A549 (cell line): ENCODE measurements at regions not wholly inside any gene's neighbourhood (a gene's known extent, or its start where the extent isn't known, plus 50 kb on each side); places are given as distances from the start of the nearest gene placed in this dataset.

Experiments
- ATAC-seq, 2 experiments: fragments of 200-7000 bp in 1 of 2; fragments of >200 bp in 1 of 2; cut with Nextera tagmentation in 1 of 2; cut with Tn5 transposase in 1 of 2; 3 replicates each; pipeline versions ENCODE4 v1.8.0 to v1.9.1; 2018 to 2020; ENCODE audit warnings: mild to moderate bottlenecking in 1 of 2, moderate library complexity in 1 of 2
- CTCF ChIA-PET: fragments of 300-600 bp; sonication (Branson Sonifier 250); formaldehyde crosslinking; extraction: SDS; loops from one replicate; lab custom pipeline; 2021; ENCODE audit warnings: antibody characterized with exemption, inconsistent platforms; lab: Yijun Ruan, JAX
- POLR2A ChIA-PET: fragments of 350-600 bp; formaldehyde crosslinking; extraction: SDS; loops from one replicate; lab custom pipeline; 2021; ENCODE audit warnings: antibody characterized with exemption, inconsistent platforms; lab: Yijun Ruan, JAX
- DNase-seq, 2 experiments: peaks; one replicate each; pipeline versions ENCODE4 v3.0.0 to v3.0.0-alpha.2; 2011 to 2016; ENCODE audit warnings: low read depth in 1 of 2, low spot score in 1 of 2
- FAIRE-seq: peaks from 2 replicates; lab custom pipeline; 2011; peaks lifted over from hg19 to GRCh38; lab: Jason Lieb, UNC
- H3K27ac ChIP-seq, 2 experiments: fragments of >200 bp; sonication (Bioruptor Twin); formaldehyde crosslinking; 3 replicates each; pipeline ENCODE4 v1.5.1; 2016 to 2017
- H3K4me1 ChIP-seq: fragments of >200 bp; sonication (Bioruptor Twin); formaldehyde crosslinking; 3 replicates; pipeline ENCODE4 v1.6.1; 2016
- H3K4me2 ChIP-seq: fragments of >200 bp; sonication (Bioruptor Twin); formaldehyde crosslinking; 3 replicates; pipeline ENCODE4 v1.6.1; 2016
- H3K4me3 ChIP-seq: fragments of >200 bp; sonication (Bioruptor Twin); formaldehyde crosslinking; 3 replicates; pipeline ENCODE4 v1.5.1; 2016
- H3K9me3 ChIP-seq: fragments of >200 bp; sonication (Bioruptor Twin); formaldehyde crosslinking; 3 replicates; pipeline ENCODE4 v1.6.1; 2016
- CBX8 ChIP-seq: fragments of 200-600 bp; sonication (generic); IDR thresholded peaks from 2 replicates; pipeline ENCODE4 v1.6.1; 2016
- CEBPB ChIP-seq, 2 experiments: fragments of >200 bp in 1 of 2; sonication (Bioruptor Twin) in 1 of 2; formaldehyde crosslinking in 1 of 2; IDR thresholded peaks; 2 replicates each; pipeline ENCODE4 v1.6.1; 2012 to 2016
- CHD2 ChIP-seq: fragments of 150-350 bp; IDR thresholded peaks from 2 replicates; pipeline ENCODE4 v1.6.1; 2014; ENCODE audit warnings: low read length; ENCODE audit not compliant: partially characterized antibody
- EHF ChIP-seq: fragments of 250-450 bp; sonication (Bioruptor Pico); IDR thresholded peaks from 2 replicates; pipeline ENCODE4 v1.5.0; 2020; ENCODE audit warnings: mild to moderate bottlenecking
- EHMT2 ChIP-seq: fragments of 200-600 bp; sonication (generic); IDR thresholded peaks from 2 replicates; pipeline ENCODE4 v1.6.1; 2016; ENCODE audit warnings: antibody characterized with exemption, low read depth, mild to moderate bottlenecking, moderate library complexity
- FOXS1 ChIP-seq: fragments of 250-450 bp; sonication (Bioruptor Pico); IDR thresholded peaks from 2 replicates; pipeline ENCODE4 v1.5.0; 2020; ENCODE audit warnings: mild to moderate bottlenecking, moderate library complexity
- HDAC2 ChIP-seq: fragments of 200-600 bp; sonication (generic); IDR thresholded peaks from 2 replicates; pipeline ENCODE4 v1.6.1; 2016
- HEYL ChIP-seq: fragments of 250-450 bp; sonication (Bioruptor Pico); IDR thresholded peaks from 2 replicates; pipeline ENCODE4 v1.8.0; 2021; ENCODE audit warnings: mild to moderate bottlenecking, moderate library complexity
- HOXA7 ChIP-seq: fragments of 250-450 bp; sonication (Bioruptor Pico); IDR thresholded peaks from 2 replicates; pipeline ENCODE4 v1.5.0; 2020; ENCODE audit warnings: mild to moderate bottlenecking, moderate library complexity
- HOXB5 ChIP-seq: fragments of 250-450 bp; sonication (Bioruptor Pico); IDR thresholded peaks from 2 replicates; pipeline ENCODE4 v1.5.0; 2020; ENCODE audit warnings: mild to moderate bottlenecking, moderate library complexity
- KDM1A ChIP-seq: fragments of 200-600 bp; sonication (generic); IDR thresholded peaks from 2 replicates; pipeline ENCODE4 v1.6.1; 2016; ENCODE audit warnings: low read depth, mild to moderate bottlenecking
- NFE2L2 ChIP-seq: fragments of 150-350 bp; conservative IDR thresholded peaks from 2 replicates; pipeline ENCODE4 v1.6.1; 2014; ENCODE audit warnings: low read length
- NPAS2 ChIP-seq: fragments of 250-450 bp; sonication (Bioruptor Pico); IDR thresholded peaks from 2 replicates; pipeline ENCODE4 v1.8.0; 2022; ENCODE audit warnings: mild to moderate bottlenecking, moderate library complexity, borderline replicate concordance
- PHF8 ChIP-seq: fragments of 200-600 bp; sonication (generic); IDR thresholded peaks from 2 replicates; pipeline ENCODE4 v1.6.1; 2016; ENCODE audit warnings: low read depth, mild to moderate bottlenecking, antibody characterized with exemption, moderate library complexity, borderline replicate concordance
- SREBF2 ChIP-seq: fragments of 450-650 bp; IDR thresholded peaks from 2 replicates; pipeline ENCODE4 v1.6.1; 2014; ENCODE audit warnings: mild to moderate bottlenecking, moderate library complexity
- TFCP2L1 ChIP-seq: fragments of 250-450 bp; sonication (Bioruptor Pico); IDR thresholded peaks from 2 replicates; pipeline ENCODE4 v1.5.0; 2021; ENCODE audit warnings: mild to moderate bottlenecking
- ZC3H11A ChIP-seq: fragments of 450-650 bp; IDR thresholded peaks from 2 replicates; pipeline ENCODE4 v1.6.1; 2014; ENCODE audit warnings: antibody characterized with exemption, mild to moderate bottlenecking
- ZFP36 ChIP-seq: fragments of 450-650 bp; IDR thresholded peaks from 2 replicates; pipeline ENCODE4 v1.6.1; 2014; ENCODE audit warnings: borderline replicate concordance; ENCODE audit not compliant: partially characterized antibody
- ZNF302 ChIP-seq: fragments of 250-450 bp; sonication (Bioruptor Pico); IDR thresholded peaks from 2 replicates; pipeline ENCODE4 v1.9.0; 2021; ENCODE audit warnings: inconsistent platforms, mild to moderate bottlenecking, moderate library complexity
- WGBS: methylation state at CpG from one replicate; pipeline ENCODE4 v1.1.6; 2017; ENCODE audit errors: missing lambda C conversion rate; 5-methylcytosine and 5-hydroxymethylcytosine counted together
- TF ChIP-seq, protein P1 (sequence below): fragments of 450-650 bp; IDR thresholded peaks from 2 replicates; pipeline ENCODE4 v1.6.1; 2014; ENCODE audit warnings: antibody characterized with exemption
- TF ChIP-seq, protein P2 (sequence below): IDR thresholded peaks from 2 replicates; pipeline ENCODE4 v1.6.1; 2012; ENCODE audit warnings: low read depth, borderline replicate concordance
- TF ChIP-seq, protein P3 (sequence below): fragments of >200 bp; sonication (Bioruptor Twin); formaldehyde crosslinking; IDR thresholded peaks from 3 replicates; pipeline ENCODE4 v1.6.1; 2016
- TF ChIP-seq, protein P4 (sequence below): IDR thresholded peaks from 2 replicates; pipeline ENCODE4 v1.6.1; 2012

DNA sequence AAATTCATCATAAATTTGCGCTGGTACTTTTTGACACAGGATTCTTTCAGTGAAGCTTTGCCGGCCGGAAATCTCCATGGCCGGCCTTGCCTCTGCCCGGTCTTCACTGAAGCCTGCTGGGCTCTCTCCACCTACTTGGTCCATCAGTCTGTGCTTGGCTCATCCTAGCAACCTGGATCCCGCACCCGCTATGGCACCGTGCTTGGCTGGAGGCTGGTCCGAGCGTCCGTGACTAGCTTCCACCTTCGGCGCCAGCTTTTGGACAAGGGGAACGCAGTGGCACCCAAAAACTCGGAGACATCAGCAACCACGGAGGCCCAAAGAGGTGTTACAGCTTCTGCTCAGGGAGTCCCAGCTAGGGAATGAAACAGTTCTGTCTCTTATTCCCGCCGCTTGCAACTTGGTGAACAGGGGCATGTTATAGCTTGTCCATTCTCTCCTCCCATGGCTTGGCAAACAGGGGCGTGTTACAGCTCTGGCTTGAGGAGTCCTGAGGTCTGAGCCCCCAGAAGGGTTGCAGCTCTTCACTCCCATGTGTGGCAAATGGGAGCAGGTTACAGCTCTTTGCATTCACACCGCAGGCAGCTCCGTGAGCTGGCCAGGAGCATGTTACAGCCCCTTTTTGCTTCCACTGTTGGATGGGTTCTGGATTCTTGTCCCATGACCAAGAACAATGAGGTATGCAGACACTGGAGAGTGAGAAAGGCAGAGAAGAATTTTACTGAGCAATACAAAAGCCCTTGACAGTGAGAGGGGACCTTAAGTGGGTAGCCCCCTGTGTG, 204.2 kb downstream of the DIPK2A start (continued):
- TF ChIP-seq FOXS1 (CRISPR knock-in tag) (no peak), HEYL (CRISPR knock-in tag) (no peak)

DNA sequence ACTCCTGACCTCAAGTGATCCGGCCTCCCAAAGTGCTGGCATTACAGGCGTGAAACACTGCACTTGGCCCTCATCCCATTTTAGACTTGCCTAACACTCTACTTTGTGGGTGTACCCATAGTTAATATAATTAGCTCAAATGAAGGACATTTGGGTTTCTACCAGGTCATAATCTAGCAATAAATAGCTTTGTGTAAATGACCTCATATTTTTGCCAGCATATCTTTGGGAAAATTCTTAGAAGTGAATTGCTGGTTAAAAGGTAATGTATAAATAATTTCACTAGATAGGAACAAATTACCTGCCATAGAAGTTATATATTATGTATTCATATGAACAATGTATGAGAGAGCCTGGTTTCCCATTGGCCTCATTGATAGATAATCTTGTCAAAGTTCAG, 206.0 kb downstream of the DIPK2A start:
- Histone ChIP-seq H3K4me3 (no peak overlapping the region), H3K4me2 (no peak overlapping the region), H3K9me3 (no peaks in the 10 kb centered on the region), H3K4me1 (no peaks in the 10 kb centered on the region), H3K27ac (no peak overlapping the region)
- ChIA-PET POLR2A (no interaction called here), CTCF (no interaction called here)
- TF ChIP-seq SREBF2: no peak
- TF ChIP-seq ZFP36: no peak
- no peak for TF ChIP-seq PHF8
- TF ChIP-seq, protein P1, sequence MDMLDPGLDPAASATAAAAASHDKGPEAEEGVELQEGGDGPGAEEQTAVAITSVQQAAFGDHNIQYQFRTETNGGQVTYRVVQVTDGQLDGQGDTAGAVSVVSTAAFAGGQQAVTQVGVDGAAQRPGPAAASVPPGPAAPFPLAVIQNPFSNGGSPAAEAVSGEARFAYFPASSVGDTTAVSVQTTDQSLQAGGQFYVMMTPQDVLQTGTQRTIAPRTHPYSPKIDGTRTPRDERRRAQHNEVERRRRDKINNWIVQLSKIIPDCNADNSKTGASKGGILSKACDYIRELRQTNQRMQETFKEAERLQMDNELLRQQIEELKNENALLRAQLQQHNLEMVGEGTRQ: no peak
- no peak for TF ChIP-seq HOXA7 (CRISPR knock-in tag)
- no peak for TF ChIP-seq NFE2L2
- TF ChIP-seq ZNF302 (CRISPR knock-in tag): no peak
- TF ChIP-seq KDM1A: no peak
- TF ChIP-seq, protein P2, sequence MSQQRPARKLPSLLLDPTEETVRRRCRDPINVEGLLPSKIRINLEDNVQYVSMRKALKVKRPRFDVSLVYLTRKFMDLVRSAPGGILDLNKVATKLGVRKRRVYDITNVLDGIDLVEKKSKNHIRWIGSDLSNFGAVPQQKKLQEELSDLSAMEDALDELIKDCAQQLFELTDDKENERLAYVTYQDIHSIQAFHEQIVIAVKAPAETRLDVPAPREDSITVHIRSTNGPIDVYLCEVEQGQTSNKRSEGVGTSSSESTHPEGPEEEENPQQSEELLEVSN: no peak
- no peak for TF ChIP-seq ZC3H11A
- no peak for TF ChIP-seq EHF
- no peak for TF ChIP-seq HDAC2
- TF ChIP-seq NPAS2 (CRISPR knock-in tag): no peak
- no peak for DNase-seq
- WGBS: 67% methylated on average over 2 of the region's 2 CpGs
- ATAC-seq: no peak
- FAIRE-seq: no peak

DNA sequence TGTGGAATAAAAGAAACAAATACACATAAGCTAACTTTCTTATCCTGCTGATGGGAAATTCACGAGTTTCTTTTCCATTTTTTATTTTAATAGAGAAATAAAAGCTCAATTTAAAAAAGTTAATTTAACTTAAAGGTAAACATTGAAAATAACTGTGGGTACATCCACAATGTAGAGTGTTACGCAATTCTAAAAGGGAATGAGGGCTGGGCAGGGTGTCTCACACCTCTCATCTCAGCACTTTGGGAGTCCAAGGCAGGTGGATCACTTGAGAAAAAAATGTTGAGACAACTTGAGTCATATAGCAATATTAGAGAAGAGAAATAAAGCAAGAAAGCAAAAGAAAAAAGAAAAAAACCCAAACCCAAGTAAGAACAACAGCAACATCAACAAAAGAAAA, 207.0 kb downstream of the DIPK2A start:
- DNase-seq (no peak), FAIRE-seq (no peak), ATAC-seq (no peak)
- peak; percentile 30 to 42; a peak in 1 of 4 replicates for TF ChIP-seq CEBPB (IDR thresholded peaks at IDR 0.05)
- TF ChIP-seq, protein P3, sequence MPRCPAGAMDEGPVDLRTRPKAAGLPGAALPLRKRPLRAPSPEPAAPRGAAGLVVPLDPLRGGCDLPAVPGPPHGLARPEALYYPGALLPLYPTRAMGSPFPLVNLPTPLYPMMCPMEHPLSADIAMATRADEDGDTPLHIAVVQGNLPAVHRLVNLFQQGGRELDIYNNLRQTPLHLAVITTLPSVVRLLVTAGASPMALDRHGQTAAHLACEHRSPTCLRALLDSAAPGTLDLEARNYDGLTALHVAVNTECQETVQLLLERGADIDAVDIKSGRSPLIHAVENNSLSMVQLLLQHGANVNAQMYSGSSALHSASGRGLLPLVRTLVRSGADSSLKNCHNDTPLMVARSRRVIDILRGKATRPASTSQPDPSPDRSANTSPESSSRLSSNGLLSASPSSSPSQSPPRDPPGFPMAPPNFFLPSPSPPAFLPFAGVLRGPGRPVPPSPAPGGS: no peak
- H3K9me3 ChIP-seq: no peaks in the 10 kb centered on the region
- H3K27ac ChIP-seq: no peak overlapping the region
- ChIA-PET CTCF (no interaction called here), POLR2A (no interaction called here)
- WGBS: 45% methylated on average over 2 of the region's 2 CpGs
- no peaks in the 10 kb centered on the region for H3K4me1 ChIP-seq
- no peak overlapping the region for H3K4me3 ChIP-seq
- no peak overlapping the region for H3K4me2 ChIP-seq

DNA sequence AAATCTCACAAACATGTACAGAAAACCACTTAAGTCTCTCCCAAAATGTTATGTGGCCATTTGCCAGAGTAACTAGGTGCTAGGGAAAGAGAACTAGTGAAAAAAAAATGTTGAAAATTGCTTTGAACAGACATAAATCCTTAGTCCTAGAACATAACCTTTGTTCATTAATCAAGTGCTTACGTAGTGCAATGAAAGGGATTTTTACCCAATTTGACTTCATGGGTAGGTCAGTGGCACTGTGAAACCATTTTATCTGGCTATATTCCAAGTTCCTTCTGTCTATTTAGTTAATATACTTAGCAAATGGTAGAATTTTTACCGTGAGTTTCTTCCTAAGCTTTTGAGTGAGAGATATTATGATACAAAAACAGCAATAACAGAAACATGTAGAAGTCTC, 209.4 kb downstream of the DIPK2A start:
- Histone ChIP-seq H3K9me3 (no peaks in the 10 kb centered on the region), H3K4me3 (no peak overlapping the region), H3K27ac (no peak overlapping the region), H3K4me2 (no peak overlapping the region), H3K4me1 (no peaks in the 10 kb centered on the region)
- 6% methylated on average over 2 of the region's 2 CpGs for WGBS
- ATAC-seq (no peak), DNase-seq (no peak), FAIRE-seq (no peak)
- POLR2A ChIA-PET: no interaction called here
- TF ChIP-seq HOXB5 (CRISPR knock-in tag) (no peak), ZFP36 (no peak), CEBPB (IDR thresholded peaks at IDR 0.05) (no peak), CBX8 (no peak), EHF (no peak), EHMT2 (no peak), TFCP2L1 (CRISPR knock-in tag) (no peak), CHD2 (no peak)
- TF ChIP-seq, protein P4, sequence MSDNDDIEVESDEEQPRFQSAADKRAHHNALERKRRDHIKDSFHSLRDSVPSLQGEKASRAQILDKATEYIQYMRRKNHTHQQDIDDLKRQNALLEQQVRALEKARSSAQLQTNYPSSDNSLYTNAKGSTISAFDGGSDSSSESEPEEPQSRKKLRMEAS: no peak
- CTCF ChIA-PET: no interaction called here
